Neutrophil (primary cell): ENCODE measurements at regions not wholly inside any gene's neighbourhood (a gene's known extent, or its start where the extent isn't known, plus 50 kb on each side); places are given as distances from the start of the nearest gene placed in this dataset.
"Not testable (repeated sequence)": the region's sequence is repeated elsewhere in the genome, so short reads cannot be mapped to it uniquely, and the experiment has no call there.

Experiments
- H3K27ac ChIP-seq: fragments of 200-600 bp; sonication (generic); 2 replicates; pipeline ENCODE4 v1.5.1; 2016; ENCODE audit warnings: mild to moderate bottlenecking, moderate library complexity
- H3K27me3 ChIP-seq: fragments of 200-600 bp; sonication (generic); 2 replicates; pipeline ENCODE4 v1.6.0; 2016; ENCODE audit warnings: mild to moderate bottlenecking
- H3K36me3 ChIP-seq: fragments of 200-600 bp; sonication (generic); 2 replicates; pipeline ENCODE4 v1.5.1; 2017
- H3K4me1 ChIP-seq, 2 experiments: fragments of 200-600 bp in 1 of 2; sonication (generic) in 1 of 2; 1 replicate in 1 of 2; 2 replicates in 1 of 2; pipeline versions ENCODE4 v1.5.1 to v1.6.1; 2013 to 2016; ENCODE audit warnings: low read depth in 1 of 2, low read length in 1 of 2, mild to moderate bottlenecking in 1 of 2, moderate library complexity in 1 of 2; ENCODE audit not compliant: control insufficient read depth in 1 of 2, insufficient read depth in 1 of 2
- H3K4me3 ChIP-seq, 2 experiments: fragments of 200-600 bp in 1 of 2; sonication (generic) in 1 of 2; 1 replicate in 1 of 2; 2 replicates in 1 of 2; pipeline ENCODE4 v1.5.1; 2013 to 2016; ENCODE audit warnings: low read depth in 1 of 2, low read length in 1 of 2, mild to moderate bottlenecking in 1 of 2, moderate library complexity in 1 of 2
- H3K9me3 ChIP-seq: fragments of 200-600 bp; sonication (generic); 2 replicates; pipeline ENCODE4 v1.5.1; 2016
- CTCF ChIP-seq: fragments of 200-600 bp; sonication (generic); IDR thresholded peaks from 2 replicates; pipeline ENCODE4 v1.5.1; 2016; ENCODE audit warnings: antibody characterized with exemption

GRCh38 chr16:17034477-17035252 is 436.1 kb downstream of the XYLT1 start:
- Histone ChIP-seq H3K36me3 (no peaks in the 10 kb centered on the region), H3K4me1 (no peaks in the 10 kb centered on the region), H3K27me3 (no peaks in the 10 kb centered on the region), H3K4me3 (no peak overlapping the region), H3K9me3 (no peaks in the 10 kb centered on the region), H3K27ac (no peak overlapping the region)
- TF ChIP-seq CTCF, result no peak

GRCh38 chr16:17037499-17037898 is 433.3 kb downstream of the XYLT1 start:
- Histone ChIP-seq H3K36me3 (no peaks in the 10 kb centered on the region), H3K4me3 (no peak overlapping the region), H3K4me1 (no peaks in the 10 kb centered on the region), H3K9me3 (no peaks in the 10 kb centered on the region), H3K27ac (no peak overlapping the region), H3K27me3 (no peaks in the 10 kb centered on the region)
- TF ChIP-seq CTCF, result no peak

GRCh38 chr16:17038415-17038814 is 432.3 kb downstream of the XYLT1 start:
- TF ChIP-seq CTCF, result no peak
- Histone ChIP-seq H3K27me3 (no peaks in the 10 kb centered on the region), H3K36me3 (no peaks in the 10 kb centered on the region), H3K27ac (no peak overlapping the region), H3K4me3 (no peak overlapping the region), H3K9me3 (no peaks in the 10 kb centered on the region), H3K4me1 (no peaks in the 10 kb centered on the region)

- H3K27me3 ChIP-seq, result peaks cover 14% of the 10 kb centered on the region
- not testable (repeated sequence) for H3K4me1 ChIP-seq, H3K9me3 ChIP-seq
Measured at GRCh38 chr16:17049109-17049508, 421.7 kb downstream of the XYLT1 start.

GRCh38 chr16:17050468-17050867 is 420.3 kb downstream of the XYLT1 start:
- H3K27ac ChIP-seq, result no peak overlapping the region
- no peaks in the 10 kb centered on the region for H3K36me3 ChIP-seq
- H3K9me3 ChIP-seq, result no peaks in the 10 kb centered on the region
- TF ChIP-seq CTCF, result no peak
- no peak overlapping the region for H3K4me3 ChIP-seq
- H3K27me3 ChIP-seq, result peaks cover 15% of the 10 kb centered on the region
- H3K4me1 ChIP-seq, result no peaks in the 10 kb centered on the region

More at GRCh38 chr16:17049109-17049508, 421.7 kb downstream of the XYLT1 start:
- not testable (repeated sequence) for H3K4me3 ChIP-seq, H3K36me3 ChIP-seq, H3K27ac ChIP-seq
